ENCODE measurements at regions not wholly inside any gene's neighbourhood (a gene's known extent, or its start where the extent isn't known, plus 50 kb on each side); places are given as distances from the start of the nearest gene placed in this dataset.
"Not testable (repeated sequence)": the region's sequence is repeated elsewhere in the genome, so short reads cannot be mapped to it uniquely, and the experiment has no call there.

DNA sequence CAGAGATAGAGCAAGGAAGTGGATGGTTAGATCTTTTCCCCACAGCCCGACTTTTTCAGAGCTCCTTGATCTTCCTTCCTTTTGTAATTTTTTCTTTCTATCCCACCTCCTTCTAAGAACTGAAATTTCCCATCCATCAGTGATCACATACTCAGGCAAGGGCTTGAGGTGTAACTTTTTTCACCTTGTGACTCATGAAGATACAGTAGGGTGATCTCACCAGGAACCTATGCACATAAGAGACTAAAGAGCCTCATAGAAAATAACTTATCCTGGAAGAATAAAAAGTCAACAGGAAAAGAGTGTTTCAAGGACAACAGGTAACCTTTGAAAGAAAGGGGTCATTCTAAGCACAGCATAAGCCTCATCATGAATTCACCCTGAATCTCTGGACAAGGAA lies 131.2 kb upstream of the HCCS start:
- DNase-seq: no peak

DNA sequence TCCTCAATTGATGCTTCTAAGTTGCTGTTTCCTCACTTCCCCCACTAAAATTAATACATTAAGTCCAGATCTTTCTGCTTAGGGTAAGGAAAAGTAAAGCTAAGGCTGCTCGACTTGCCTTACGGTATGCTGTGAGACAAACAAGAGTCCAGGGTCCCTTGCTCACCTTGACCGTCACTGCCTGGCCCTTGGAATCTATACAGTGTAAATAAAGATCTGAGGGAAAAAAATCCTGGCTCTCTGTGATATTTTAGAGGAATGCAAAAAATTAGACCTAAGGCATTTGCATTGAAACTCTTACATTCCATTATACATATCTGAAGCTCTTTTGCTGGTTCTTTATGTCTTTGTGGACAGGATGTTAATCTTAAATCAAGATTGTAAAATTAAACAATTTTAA lies 129.6 kb upstream of the HCCS start:
- no peak for DNase-seq

DNA sequence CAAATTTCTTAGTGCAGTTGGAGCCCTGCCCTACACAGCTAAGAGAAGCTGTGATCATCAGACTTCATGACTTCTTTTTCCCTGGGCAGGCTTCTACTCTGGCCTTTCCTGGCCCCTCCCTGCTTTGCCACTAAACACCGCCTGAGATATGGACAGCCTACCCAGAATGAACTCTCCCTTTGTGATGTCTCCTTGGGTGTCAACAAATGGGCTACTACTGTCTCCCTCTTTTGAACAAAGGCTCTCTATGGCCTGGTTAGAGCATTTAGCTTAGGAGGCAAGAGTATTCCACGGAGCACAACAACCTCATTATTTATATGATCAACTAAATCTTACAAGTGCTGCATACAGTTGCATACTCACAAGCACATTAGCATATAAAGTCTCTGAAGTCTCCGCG lies 127.6 kb upstream of the HCCS start:
- no peak for DNase-seq

DNA sequence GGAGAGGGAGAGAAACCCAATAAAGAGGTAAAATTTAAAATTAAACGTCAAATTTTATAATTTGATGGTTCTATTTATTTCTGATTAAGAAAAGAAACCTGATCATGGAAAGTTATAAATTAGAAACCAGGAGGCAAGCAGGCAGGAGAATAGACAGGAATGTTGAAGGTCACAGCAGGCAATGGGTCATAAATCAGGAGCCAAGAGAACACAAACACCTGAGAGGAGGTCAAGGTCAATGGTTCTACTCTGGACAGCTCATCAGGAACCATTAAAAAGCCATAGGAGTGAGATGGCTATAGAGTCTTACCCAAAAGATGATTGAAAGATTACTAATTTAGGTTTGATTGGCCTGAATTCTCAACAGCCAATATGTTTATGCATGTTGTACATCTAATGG lies 126.9 kb upstream of the HCCS start:
- DNase-seq: no peak

DNA sequence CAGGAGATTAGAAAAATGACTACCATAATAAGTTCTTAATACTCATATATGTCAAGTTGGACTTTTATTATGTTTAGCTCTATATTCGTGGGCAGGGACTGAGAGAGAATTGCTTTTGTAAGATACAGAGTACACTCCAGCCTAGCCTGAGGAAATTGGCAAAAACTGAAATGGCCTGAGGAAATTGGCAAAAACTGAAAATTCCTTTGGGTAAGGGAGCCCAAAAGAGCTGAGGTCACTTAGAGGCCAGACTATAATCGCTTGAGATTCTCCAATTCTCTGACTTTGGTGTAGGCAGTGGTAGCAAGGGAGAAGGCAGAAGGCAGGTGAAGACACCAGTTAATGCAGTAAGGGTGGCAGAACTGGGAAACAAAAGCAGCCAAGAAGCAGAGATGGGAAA lies 124.5 kb upstream of the HCCS start:
- DNase-seq: no peak

DNA sequence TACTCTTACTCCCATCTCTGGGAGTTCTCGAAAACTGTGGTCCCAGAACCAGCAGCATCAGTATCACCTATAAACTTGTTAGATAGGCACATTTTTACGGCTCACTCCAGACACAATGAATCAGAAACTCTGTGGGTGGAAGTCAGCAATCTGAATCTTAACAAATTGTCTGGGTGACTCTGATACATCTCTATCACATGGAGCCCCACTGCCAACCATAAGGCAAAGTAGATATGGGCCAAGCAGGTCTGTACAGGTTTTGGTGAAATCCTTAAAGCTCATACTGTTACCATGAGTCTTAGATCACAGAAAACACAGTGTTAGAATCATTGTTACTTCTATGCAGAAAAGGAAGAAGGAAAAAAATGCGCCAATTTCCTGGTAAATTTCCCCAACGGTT lies 122.5 kb upstream of the HCCS start:
- DNase-seq: no peak

DNA sequence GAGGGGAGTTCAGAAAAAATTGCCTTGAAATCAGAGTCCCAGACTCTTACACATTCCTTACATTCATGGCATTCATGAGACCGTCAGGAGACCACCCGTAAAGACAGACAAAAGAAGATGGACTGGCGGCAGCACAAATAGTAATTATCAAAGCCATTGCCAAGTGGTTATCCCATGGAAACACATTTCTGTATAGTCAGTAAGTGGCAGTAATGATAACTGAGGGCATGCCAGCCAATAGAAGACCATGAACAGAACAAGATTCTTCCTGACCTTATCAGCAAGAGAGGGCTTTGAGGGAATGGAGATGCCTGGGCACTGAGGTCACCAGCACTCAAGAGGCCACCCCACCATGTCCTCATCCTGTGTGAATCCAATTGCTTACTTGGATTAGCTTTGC lies 121.7 kb upstream of the HCCS start:
- no peak for DNase-seq

DNA sequence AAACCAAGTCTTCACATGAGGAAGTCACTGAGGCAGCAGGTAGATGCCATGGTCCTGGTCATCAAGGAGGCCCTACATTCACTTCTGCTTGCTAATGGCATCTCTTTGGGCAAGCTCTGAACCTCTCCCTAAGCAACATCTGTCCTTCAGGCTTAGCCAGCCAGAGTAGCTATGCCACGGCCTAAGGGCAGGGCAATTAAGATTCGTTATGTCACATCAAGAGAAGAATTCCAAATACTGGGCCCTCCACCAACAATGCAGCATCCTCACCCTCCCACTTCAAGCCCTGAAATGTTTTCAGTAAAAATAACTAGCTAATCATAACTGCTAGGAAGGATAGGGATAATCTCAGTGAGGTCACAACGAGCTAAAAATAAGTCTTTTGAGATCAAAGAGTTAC lies 120.7 kb upstream of the HCCS start:
- DNase-seq: no peak

DNA sequence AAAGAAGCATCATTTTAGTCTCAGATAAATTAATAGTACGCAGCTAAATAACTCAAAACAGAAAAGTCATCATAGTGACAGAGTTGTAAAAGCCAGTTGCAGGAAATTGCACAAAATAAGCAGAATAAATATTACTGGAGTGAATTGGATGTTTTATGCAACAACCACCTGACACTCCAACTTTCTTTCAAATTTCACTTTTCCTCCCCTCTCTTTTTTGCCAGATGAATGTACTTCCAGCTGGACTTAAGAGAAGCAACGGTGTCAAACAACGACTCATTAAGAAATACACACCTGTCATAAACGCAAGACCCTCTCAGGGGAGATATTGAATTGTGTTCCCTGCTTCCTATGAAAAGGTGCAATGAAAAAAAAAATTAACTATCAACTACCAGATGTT lies 120.2 kb upstream of the HCCS start:
- DNase-seq: no peak

DNA sequence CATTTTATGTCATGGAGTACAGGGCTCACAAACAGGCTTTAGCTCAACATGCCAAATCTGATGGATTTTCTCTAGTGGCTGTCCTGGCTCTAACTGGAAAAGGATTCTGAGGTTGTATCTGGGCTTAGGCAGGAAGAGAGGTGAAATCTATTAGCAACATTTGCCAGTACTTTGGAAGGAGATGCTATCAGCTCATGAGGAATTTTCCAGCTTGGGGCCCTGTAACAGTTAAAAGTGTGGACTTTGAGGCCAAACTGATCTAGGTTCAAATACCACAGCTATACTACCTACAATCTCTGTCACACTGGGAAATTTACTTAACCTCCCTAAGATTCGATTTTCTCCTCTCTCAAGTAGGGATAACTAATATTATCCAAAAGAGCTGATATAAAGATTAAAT lies 119.0 kb upstream of the HCCS start:
- no peak for DNase-seq

DNA sequence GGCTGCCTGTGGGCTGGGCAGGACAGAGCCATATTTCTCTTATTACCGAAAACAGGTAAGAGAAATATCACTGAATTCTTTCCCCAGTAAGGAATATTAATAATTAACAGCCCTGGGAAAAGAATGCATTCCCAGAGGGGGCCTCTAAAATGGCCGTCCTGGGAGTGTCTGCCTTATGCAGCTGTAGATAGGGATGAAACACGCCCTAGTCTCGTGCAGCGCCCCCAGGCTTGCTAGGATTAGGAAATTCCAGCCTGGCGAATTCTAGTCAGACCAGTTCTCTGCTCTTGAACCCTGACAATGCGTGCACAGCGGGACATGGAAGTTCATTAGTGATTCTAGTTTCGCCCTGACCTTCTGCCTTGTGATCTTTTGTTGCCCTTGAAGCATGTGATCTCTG lies 104.1 kb upstream of the HCCS start:
- not testable (repeated sequence) for DNase-seq

DNA sequence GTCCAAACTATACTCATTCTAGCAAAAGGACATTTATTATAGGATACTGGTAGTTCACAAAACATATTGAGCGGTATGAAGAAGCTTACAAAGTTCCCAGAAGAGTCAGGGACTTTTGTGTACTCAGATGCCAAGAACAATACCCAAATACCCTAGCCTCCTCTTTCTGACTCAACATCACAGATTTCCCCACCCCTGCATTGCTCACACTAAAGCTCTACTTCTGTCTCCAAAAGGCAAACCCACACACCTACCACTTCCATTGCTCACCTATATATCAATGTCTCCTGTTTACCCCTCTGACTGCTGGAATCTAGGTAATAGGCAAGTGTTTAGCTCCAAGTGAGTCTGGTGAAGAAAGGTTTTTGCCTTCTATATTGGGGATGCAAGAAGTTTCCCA lies 100.7 kb upstream of the HCCS start:
- no peak for DNase-seq

DNA sequence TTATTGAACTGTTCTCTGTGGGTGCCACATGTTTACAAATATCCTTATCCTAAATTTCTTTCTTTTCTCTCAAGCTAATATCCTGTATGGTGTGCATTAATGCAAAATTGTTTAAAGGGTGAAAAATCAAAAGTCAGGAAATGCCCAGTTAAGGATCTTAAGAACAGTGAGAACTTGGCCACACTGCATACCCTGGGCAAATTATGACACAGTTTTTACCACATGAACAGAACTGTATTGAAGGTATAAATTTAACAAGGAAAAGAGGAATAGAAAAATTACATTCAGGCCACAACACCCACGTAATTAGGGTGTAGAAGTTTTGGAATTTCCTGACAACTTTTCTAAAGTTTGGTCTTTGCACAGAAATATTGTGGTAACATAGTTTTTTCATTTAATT lies 94.4 kb upstream of the HCCS start:
- DNase-seq: no peak

DNA sequence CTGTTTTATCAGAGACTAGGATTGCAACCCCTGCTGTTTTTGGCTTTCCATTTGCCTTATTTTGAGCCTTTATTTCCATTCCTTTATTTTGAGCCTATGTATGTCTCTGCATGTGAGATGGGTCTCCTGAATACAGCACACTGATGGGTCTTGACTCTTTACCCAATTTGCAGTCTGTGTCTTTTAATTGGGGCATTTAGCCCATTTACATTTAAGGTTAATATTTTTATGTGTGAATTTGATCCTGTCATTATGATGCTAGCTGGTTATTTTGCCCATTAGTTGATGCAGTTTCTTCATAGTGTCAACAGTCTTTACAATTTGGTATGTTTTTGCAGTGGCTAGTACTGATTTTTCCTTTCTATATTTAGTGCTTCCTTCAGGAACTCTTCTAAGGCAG lies 88.5 kb upstream of the HCCS start:
- DNase-seq: not testable (repeated sequence)

DNA sequence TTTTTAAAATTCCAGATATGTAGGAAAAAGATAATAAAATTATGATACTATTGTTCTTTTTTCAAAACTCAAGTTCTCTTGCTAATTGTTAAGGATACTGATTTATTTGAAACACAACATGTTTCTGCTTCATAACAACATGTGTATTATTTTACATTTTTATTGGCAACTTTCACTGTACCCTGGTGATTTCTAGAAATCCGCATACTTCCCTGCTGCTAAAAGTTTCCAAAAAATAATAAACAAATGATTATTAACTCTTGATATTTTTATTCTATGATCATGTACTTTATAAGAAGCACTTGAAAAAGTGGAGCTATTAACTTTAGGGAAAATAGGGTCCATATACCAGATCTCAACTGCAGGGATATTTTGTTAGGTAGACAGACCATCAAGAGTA lies 71.2 kb upstream of the HCCS start:
- no peak for DNase-seq

DNA sequence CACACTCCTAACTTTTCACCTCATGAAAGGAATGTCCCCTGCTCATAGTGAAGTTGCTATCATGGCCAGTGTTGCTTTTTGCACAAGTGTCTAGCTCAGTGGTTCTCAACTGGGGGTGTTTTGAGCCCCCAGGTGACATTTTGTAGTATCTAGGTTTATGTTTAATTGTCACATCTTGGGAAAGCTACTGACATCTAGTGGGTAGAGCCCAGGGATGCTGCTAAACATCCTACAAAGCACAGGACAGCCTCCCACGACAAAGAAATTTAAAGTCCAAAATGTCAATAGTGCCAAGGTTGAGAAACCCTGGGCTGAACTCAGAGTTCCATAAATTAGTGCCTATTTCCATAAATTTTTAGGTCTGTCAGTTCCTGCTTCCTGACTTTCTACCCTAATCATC lies 70.7 kb upstream of the HCCS start:
- DNase-seq: no peak

DNA sequence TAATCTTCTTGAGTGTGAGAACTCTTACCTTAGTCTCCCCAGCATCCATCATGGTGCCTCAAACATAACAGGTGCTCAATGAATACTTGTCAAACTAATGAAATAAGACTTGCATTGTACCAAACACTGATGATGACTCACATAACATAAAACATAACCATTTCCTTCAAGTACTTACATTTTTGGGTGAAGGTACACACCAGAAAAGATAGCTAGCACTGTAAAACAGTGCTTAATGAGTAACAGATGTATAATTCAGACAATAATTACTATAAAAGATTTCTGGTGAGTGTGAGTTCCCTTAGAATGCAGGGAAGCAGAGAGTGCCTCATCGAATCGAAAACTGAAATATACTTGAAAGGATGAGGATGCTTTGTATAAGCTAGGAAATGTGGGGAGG lies 70.1 kb upstream of the HCCS start:
- no peak for DNase-seq

DNA sequence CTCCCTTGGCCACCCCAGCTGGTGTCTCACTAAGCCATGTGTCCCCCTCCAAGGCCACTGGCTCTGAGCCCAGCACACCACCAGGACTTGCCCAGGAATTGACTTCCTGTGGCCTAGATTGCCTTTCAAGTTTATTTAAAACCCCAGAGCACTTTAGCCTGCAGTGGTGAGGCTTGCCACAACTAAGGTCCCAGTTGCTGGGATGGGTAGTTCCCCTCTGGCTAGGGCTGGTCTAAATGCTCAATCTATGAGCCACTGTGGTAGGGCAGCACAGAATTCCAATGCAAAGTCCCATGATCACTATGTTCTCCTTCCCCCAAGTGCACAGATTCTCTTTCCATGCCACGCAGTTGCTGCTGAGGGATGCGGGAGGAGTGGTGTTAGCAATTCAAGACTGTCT lies 61.1 kb upstream of the HCCS start:
- DNase-seq: no peak

DNA sequence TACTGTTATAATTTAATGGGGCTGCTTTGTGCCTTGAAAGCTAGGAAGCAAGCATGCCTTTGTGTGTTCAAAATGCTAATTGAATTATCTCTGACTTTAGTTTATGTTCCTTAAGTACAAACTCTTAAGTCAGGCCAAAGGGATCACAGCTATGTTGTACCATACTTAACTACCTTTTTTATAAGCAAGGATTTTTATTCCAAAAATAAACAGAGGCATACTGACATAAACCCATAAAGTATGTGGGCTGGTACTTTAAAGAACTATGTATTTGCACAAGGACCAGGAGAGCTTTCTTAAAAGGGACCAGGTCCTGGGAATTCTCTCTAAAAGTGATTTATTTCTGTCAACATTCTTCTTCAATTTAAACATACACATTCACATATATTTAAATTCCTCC lies 57.8 kb upstream of the HCCS start:
- DNase-seq: no peak

DNA sequence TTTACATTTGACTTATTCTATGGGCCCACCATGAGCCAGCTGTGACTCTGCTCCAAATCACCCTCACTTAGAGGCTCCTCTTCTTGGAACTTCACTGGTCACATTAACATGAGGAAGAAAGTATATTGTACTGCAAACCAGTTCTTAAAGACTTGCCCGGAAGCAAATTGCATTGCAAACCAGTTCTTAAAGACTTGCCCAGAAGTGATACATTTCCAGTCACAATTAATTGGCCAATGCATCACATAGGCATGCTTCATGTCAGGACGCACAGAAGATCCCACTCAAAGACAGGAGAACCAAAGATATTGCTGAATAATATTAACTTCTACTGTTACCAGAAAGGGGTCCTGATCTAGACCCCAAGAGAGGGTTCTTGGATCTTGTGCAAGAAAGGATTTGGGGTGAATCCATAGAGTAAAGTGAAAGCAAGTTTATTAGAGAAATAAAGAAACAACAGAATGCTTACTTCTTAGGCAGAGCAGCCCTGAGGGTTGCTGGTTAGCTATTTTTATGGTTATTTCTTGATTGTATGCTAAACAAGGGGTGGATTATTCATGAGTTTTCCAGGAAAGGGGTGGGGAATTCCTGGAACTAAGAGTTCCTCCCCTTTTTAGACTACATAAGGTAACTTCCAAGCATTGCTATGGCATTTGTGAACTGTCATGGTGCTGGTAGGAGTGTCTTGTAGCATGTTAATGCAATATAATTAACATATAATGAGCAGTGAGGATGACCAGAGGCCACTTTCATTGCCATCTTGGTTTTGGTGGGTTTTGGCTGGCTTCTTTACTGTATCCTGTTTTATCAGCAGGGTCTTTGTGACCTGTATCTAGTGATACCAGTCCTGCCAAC lies 54.6 kb upstream of the HCCS start:
- no peak for DNase-seq

DNA sequence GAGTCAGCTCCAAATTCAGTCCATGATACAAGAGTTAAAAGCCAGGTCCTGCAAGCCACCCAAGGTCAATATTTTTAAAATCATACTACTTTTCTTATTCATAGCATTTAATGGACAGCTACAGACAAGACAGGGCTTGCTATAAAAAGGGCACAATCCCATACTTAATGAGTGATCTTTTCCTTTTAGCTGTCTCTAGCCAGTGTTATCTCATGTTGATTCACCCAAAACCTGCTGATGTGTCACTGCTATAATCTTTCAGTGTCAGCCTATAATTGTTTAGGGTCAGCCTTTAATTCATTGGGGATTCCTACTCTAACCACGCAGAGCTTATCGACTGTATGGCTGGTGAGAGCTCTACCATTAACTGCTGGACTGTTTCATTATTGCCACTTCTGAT lies 51.2 kb upstream of the HCCS start:
- no peak for DNase-seq
